CD14-positive monocyte (primary cell): ENCODE measurements at regions not wholly inside any gene's neighbourhood (a gene's known extent, or its start where the extent isn't known, plus 50 kb on each side); places are given as distances from the start of the nearest gene placed in this dataset.

Source experiments
- DNase-seq, 3 donors: peaks; one replicate each; pipeline ENCODE4 v3.0.0-alpha.2; 2011 to 2022
- H2AFZ ChIP-seq: 2 replicates; pipeline ENCODE4 v1.6.0; 2012; ENCODE audit warnings: mild to moderate bottlenecking, low read depth, low read length, inconsistent platforms; ENCODE audit not compliant: insufficient read depth, poor library complexity, severe bottlenecking
- H3K27ac ChIP-seq, 2 donors: 1 replicate in 1 of 2; 2 replicates in 1 of 2; pipeline ENCODE4 v1.5.1; 2012 to 2013; ENCODE audit warnings: low read length in 2 of 2, control low read depth in 1 of 2, inconsistent platforms in 1 of 2, low read depth in 1 of 2, mild to moderate bottlenecking in 1 of 2
- H3K27me3 ChIP-seq, 2 donors: one replicate each; pipeline versions ENCODE4 v1.6.0 to v1.6.1; 2011 to 2013; ENCODE audit warnings: low read length in 2 of 2; ENCODE audit not compliant: control insufficient read depth in 2 of 2, insufficient read depth in 2 of 2
- H3K36me3 ChIP-seq, 2 donors: replicated peaks in 1 of 2; 1 replicate in 1 of 2; 2 replicates in 1 of 2; pipeline versions ENCODE4 v1.5.1 to v1.6.1; 2012 to 2013; ENCODE audit warnings: low read length in 2 of 2, control low read depth in 1 of 2, inconsistent platforms in 1 of 2, mild to moderate bottlenecking in 1 of 2; ENCODE audit not compliant: insufficient read depth in 2 of 2, control insufficient read depth in 1 of 2
- H3K4me1 ChIP-seq, 2 donors: 1 replicate in 1 of 2; 2 replicates in 1 of 2; pipeline versions ENCODE4 v1.5.1 to v1.6.1; 2012 to 2013; ENCODE audit warnings: low read length in 2 of 2, control low read depth in 1 of 2, inconsistent platforms in 1 of 2, mild to moderate bottlenecking in 1 of 2, moderate library complexity in 1 of 2; ENCODE audit not compliant: insufficient read depth in 2 of 2, control insufficient read depth in 1 of 2
- H3K4me2 ChIP-seq: replicated peaks from 2 replicates; pipeline ENCODE3; 2012; ENCODE audit warnings: low read length, moderate library complexity, mild to moderate bottlenecking; ENCODE audit not compliant: poor library complexity, severe bottlenecking; ENCODE audit errors: extremely low read depth
- H3K4me3 ChIP-seq, 3 experiments: fragments of 200-600 bp in 1 of 3; sonication (generic) in 1 of 3; replicated peaks in 1 of 3; 1 replicate in 2 of 3; 2 replicates in 1 of 3; pipeline ENCODE4 v1.5.1; 2011 to 2013; ENCODE audit warnings: low read length in 3 of 3, mild to moderate bottlenecking in 3 of 3, control low read depth in 2 of 3, low read depth in 2 of 3, inconsistent platforms in 1 of 3, moderate library complexity in 1 of 3
- H3K79me2 ChIP-seq: 2 replicates; pipeline ENCODE4 v1.6.0; 2012; ENCODE audit warnings: mild to moderate bottlenecking, control low read depth, inconsistent platforms, low read length, moderate library complexity; ENCODE audit not compliant: insufficient read depth
- H3K9ac ChIP-seq: 2 replicates; pipeline ENCODE4 v1.6.0; 2017; ENCODE audit warnings: low read length, mild to moderate bottlenecking; ENCODE audit not compliant: insufficient read depth, poor library complexity, severe bottlenecking
- H3K9me3 ChIP-seq, 2 donors: replicated peaks in 1 of 2; 1 replicate in 1 of 2; 2 replicates in 1 of 2; pipeline versions ENCODE4 v1.5.1 to v1.6.1; 2012 to 2013; ENCODE audit warnings: low read length in 2 of 2, control low read depth in 1 of 2; ENCODE audit not compliant: control insufficient read depth in 1 of 2, insufficient read depth in 1 of 2
- H4K20me1 ChIP-seq: 2 replicates; pipeline ENCODE4 v1.6.0; 2012; ENCODE audit warnings: mild to moderate bottlenecking, low read length, control low read depth, moderate library complexity; ENCODE audit not compliant: insufficient read depth
- H3K27ac Mint-ChIP-seq, 7 donors: one replicate each; pipeline ENCODE4 v1.8.0; 2020; ENCODE audit warnings: mild to moderate bottlenecking in 7 of 7, mixed read lengths in 7 of 7, moderate library complexity in 6 of 7, inconsistent platforms in 2 of 7
- H3K27me3 Mint-ChIP-seq, 3 donors: one replicate each; pipeline ENCODE4 v1.8.0; 2021 to 2022; ENCODE audit warnings: low read depth in 3 of 3, mild to moderate bottlenecking in 3 of 3, mixed read lengths in 3 of 3, moderate library complexity in 3 of 3, inconsistent platforms in 1 of 3
- H3K36me3 Mint-ChIP-seq, 2 donors: one replicate each; pipeline ENCODE4 v1.8.0; 2020; ENCODE audit warnings: mixed read lengths in 2 of 2, inconsistent platforms in 1 of 2, mild to moderate bottlenecking in 1 of 2
- H3K4me1 Mint-ChIP-seq: one replicate; pipeline ENCODE4 v1.8.0; 2020; ENCODE audit warnings: mild to moderate bottlenecking, mixed read lengths
- H3K4me3 Mint-ChIP-seq, 2 donors: one replicate each; pipeline ENCODE4 v1.8.0; 2020; ENCODE audit warnings: mild to moderate bottlenecking in 2 of 2, mixed read lengths in 2 of 2, moderate library complexity in 1 of 2
- H3K9me3 Mint-ChIP-seq, 7 donors: one replicate each; pipeline ENCODE4 v1.8.0; 2020 to 2022; ENCODE audit warnings: mixed read lengths in 7 of 7, mild to moderate bottlenecking in 6 of 7, moderate library complexity in 6 of 7, inconsistent platforms in 2 of 7
- WGBS: methylation state at CpG from one replicate; pipeline ENCODE4 v1.1.5; 2013; ENCODE audit warnings: missing lambda C conversion rate; ENCODE audit not compliant: insufficient coverage; 5-methylcytosine and 5-hydroxymethylcytosine counted together
- intact Hi-C, 2 donors: fragments of 100-400 bp; cut with micrococcal nuclease; formaldehyde crosslinking; loops; one replicate each; pipeline versions ENCODE4 v1.15.0 to v1.15.1; 2023
- TF ChIP-seq, protein P1 (sequence below): fragments of 200-600 bp; IDR thresholded peaks from one replicate; pipeline ENCODE4 v1.8.0; 2022; ENCODE audit warnings: antibody characterized with exemption, mild to moderate bottlenecking

DNA sequence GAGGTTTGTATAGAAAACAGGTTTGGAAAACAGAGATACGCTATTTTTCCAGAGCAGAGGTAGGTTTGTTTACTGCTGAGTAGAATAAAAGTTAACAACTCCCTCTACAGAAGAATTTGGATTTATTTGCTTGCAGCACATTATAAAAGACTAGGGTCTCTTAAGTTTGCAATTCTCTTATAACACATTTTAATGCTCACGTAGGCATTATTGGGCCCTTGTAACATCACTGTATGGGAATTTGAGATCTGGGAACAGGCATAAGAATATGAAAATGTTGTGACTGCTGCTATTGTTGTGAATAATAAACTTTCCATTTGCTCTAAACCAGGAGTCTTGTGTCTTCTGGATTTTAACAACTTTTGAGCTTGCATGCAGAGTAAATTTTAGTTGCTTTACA is 128.3 kb upstream of the CADM2 start:
- Mint-ChIP-seq H3K27me3 (no peaks in the 10 kb centered on the region), H3K4me3 (no peak overlapping the region), H3K4me1 (no peaks in the 10 kb centered on the region), H3K27ac (no peak overlapping the region), H3K36me3 (no peaks in the 10 kb centered on the region), H3K9me3 (peaks cover 0 to 8% (median 4%) of the 10 kb centered on the region in 7 donors)
- Histone ChIP-seq H3K4me2 (no peak overlapping the region), H3K36me3 (no peaks in the 10 kb centered on the region), H2AFZ (no peak overlapping the region), H3K9me3 (peaks cover 0 to 10% of the 10 kb centered on the region in 2 donors), H3K4me1 (no peaks in the 10 kb centered on the region), H3K9ac (no peak overlapping the region), H4K20me1 (no peaks in the 10 kb centered on the region), H3K79me2 (no peaks in the 10 kb centered on the region), H3K27ac (no peak overlapping the region), H3K27me3 (no peaks in the 10 kb centered on the region), H3K4me3 (no peak overlapping the region)
- no CpG with 5 or more reads among the region's 2 CpGs for WGBS
- DNase-seq: no peak
- TF ChIP-seq, protein P1, sequence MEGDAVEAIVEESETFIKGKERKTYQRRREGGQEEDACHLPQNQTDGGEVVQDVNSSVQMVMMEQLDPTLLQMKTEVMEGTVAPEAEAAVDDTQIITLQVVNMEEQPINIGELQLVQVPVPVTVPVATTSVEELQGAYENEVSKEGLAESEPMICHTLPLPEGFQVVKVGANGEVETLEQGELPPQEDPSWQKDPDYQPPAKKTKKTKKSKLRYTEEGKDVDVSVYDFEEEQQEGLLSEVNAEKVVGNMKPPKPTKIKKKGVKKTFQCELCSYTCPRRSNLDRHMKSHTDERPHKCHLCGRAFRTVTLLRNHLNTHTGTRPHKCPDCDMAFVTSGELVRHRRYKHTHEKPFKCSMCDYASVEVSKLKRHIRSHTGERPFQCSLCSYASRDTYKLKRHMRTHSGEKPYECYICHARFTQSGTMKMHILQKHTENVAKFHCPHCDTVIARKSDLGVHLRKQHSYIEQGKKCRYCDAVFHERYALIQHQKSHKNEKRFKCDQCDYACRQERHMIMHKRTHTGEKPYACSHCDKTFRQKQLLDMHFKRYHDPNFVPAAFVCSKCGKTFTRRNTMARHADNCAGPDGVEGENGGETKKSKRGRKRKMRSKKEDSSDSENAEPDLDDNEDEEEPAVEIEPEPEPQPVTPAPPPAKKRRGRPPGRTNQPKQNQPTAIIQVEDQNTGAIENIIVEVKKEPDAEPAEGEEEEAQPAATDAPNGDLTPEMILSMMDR: no peak
- intact Hi-C loops: no loop called here

DNA sequence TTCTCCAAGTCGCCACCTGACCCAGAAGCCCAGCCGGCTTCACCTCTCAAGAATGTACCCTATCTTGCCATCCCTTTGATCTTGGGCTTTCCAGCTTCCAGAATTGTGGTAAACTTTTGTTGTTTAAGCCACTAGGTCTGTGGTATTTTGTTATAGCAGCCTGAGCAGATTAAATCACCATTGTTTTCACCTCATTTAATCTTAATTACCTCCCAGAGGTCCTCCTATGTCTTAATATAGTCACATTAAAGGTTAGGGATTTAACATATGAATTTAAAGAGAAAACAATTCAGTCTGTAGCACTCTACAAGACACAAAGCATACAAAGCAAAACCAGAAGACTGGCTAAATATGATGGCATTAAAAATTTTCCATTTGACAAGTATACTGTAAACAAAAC is 123.4 kb upstream of the CADM2 start:
- no peak overlapping the region for H3K4me3 Mint-ChIP-seq
- Histone ChIP-seq H3K4me3 (no peak overlapping the region), H2AFZ (no peak overlapping the region), H3K27me3 (no peaks in the 10 kb centered on the region), H3K4me2 (no peak overlapping the region), H4K20me1 (no peaks in the 10 kb centered on the region), H3K4me1 (no peaks in the 10 kb centered on the region), H3K79me2 (no peaks in the 10 kb centered on the region), H3K9ac (no peak overlapping the region), H3K9me3 (peaks cover 0 to 10% of the 10 kb centered on the region in 2 donors), H3K36me3 (no peaks in the 10 kb centered on the region), H3K27ac (no peak overlapping the region)
- no peak for DNase-seq
- TF ChIP-seq, protein P1: no peak
- no peak overlapping the region for H3K27ac Mint-ChIP-seq
- no peaks in the 10 kb centered on the region for H3K4me1 Mint-ChIP-seq
- no peaks in the 10 kb centered on the region for H3K36me3 Mint-ChIP-seq
- intact Hi-C loops: no loop called here
- H3K9me3 Mint-ChIP-seq: peaks cover 0 to 10% (median 4%) of the 10 kb centered on the region in 7 donors
- WGBS: no CpG with 5 or more reads among the region's 2 CpGs
- no peaks in the 10 kb centered on the region for H3K27me3 Mint-ChIP-seq
